Smooth muscle cell (in vitro differentiated cells): ENCODE measurements at regions not wholly inside any gene's neighbourhood (a gene's known extent, or its start where the extent isn't known, plus 50 kb on each side); places are given as distances from the start of the nearest gene placed in this dataset.

Source experiments
- DNase-seq: peaks from one replicate; lab custom pipeline; 2025; ENCODE audit not compliant: unreplicated experiment; lab: John Stamatoyannopoulos, UW
- H2AFZ ChIP-seq: fragments of 200-600 bp; sonication (generic); 2 replicates; pipeline ENCODE4 v1.6.0; 2016; ENCODE audit warnings: antibody characterized with exemption, low read depth, mild to moderate bottlenecking
- H3F3A ChIP-seq: fragments of 200-600 bp; sonication (generic); 2 replicates; pipeline ENCODE4 v1.6.0; 2017; ENCODE audit warnings: antibody characterized with exemption, low read depth
- H3K27ac ChIP-seq: fragments of 200-600 bp; sonication (generic); 2 replicates; pipeline ENCODE4 v1.5.1; 2016; ENCODE audit warnings: low read depth, mild to moderate bottlenecking
- H3K27me3 ChIP-seq: fragments of 200-600 bp; sonication (generic); 2 replicates; pipeline ENCODE4 v1.6.1; 2016; ENCODE audit warnings: low read depth, mild to moderate bottlenecking
- H3K36me3 ChIP-seq: fragments of 200-600 bp; sonication (generic); 2 replicates; pipeline ENCODE4 v1.5.1; 2016; ENCODE audit warnings: low read depth
- H3K4me1 ChIP-seq: fragments of 200-600 bp; sonication (generic); 2 replicates; pipeline ENCODE4 v1.5.1; 2016; ENCODE audit warnings: low read depth
- H3K4me2 ChIP-seq: fragments of 200-600 bp; sonication (generic); 2 replicates; pipeline ENCODE4 v1.6.0; 2016; ENCODE audit warnings: mild to moderate bottlenecking
- H3K4me3 ChIP-seq: fragments of 200-600 bp; sonication (generic); 2 replicates; pipeline ENCODE4 v1.5.1; 2016; ENCODE audit warnings: mild to moderate bottlenecking
- H3K79me2 ChIP-seq: fragments of 200-600 bp; sonication (generic); 2 replicates; pipeline ENCODE4 v1.6.0; 2016; ENCODE audit warnings: low read depth, mild to moderate bottlenecking
- H3K9ac ChIP-seq: fragments of 200-600 bp; sonication (generic); 2 replicates; pipeline ENCODE4 v1.6.0; 2016; ENCODE audit warnings: low read depth
- H3K9me3 ChIP-seq: fragments of 200-600 bp; sonication (generic); replicated peaks from 2 replicates; pipeline ENCODE4 v1.5.1; 2016; ENCODE audit warnings: low read depth
- H4K20me1 ChIP-seq: fragments of 200-600 bp; sonication (generic); 2 replicates; pipeline ENCODE4 v1.6.0; 2016; ENCODE audit warnings: low read depth
- WGBS: methylation state at CpG from one replicate; pipeline ENCODE4 v1.1.7; 2016; ENCODE audit warnings: low lambda C conversion rate; 5-methylcytosine and 5-hydroxymethylcytosine counted together
- TF ChIP-seq, protein P1 (sequence below): fragments of 200-600 bp; sonication (generic); IDR thresholded peaks from 2 replicates; pipeline ENCODE4 v1.5.1; 2017; ENCODE audit warnings: borderline replicate concordance, mild to moderate bottlenecking, antibody characterized with exemption; ENCODE audit not compliant: insufficient read depth, poor library complexity, severe bottlenecking

DNA sequence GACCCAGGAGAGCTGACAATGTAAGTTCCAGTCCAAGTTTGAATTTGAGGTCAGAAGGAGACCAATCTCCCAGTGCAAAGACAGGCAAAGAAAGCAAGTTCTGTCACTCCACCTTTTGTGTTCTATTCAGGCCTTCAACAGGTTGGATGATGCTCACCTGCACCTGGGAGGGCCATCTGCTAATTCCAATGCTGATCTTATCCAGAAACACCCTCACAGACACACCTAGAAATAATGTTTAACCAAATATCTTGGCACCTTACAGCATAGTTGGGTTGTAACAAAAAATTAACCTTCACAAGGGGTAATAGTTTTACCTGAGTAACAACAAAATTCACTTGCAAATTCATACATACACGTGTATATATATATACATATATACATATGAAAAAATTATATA is 190.8 kb downstream of the DIRAS2 start:
- TF ChIP-seq, protein P1, sequence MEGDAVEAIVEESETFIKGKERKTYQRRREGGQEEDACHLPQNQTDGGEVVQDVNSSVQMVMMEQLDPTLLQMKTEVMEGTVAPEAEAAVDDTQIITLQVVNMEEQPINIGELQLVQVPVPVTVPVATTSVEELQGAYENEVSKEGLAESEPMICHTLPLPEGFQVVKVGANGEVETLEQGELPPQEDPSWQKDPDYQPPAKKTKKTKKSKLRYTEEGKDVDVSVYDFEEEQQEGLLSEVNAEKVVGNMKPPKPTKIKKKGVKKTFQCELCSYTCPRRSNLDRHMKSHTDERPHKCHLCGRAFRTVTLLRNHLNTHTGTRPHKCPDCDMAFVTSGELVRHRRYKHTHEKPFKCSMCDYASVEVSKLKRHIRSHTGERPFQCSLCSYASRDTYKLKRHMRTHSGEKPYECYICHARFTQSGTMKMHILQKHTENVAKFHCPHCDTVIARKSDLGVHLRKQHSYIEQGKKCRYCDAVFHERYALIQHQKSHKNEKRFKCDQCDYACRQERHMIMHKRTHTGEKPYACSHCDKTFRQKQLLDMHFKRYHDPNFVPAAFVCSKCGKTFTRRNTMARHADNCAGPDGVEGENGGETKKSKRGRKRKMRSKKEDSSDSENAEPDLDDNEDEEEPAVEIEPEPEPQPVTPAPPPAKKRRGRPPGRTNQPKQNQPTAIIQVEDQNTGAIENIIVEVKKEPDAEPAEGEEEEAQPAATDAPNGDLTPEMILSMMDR = no peak
- WGBS = 0% methylated on average over 1 of the region's 1 CpG
- no peak overlapping the region for H2AFZ ChIP-seq

DNA sequence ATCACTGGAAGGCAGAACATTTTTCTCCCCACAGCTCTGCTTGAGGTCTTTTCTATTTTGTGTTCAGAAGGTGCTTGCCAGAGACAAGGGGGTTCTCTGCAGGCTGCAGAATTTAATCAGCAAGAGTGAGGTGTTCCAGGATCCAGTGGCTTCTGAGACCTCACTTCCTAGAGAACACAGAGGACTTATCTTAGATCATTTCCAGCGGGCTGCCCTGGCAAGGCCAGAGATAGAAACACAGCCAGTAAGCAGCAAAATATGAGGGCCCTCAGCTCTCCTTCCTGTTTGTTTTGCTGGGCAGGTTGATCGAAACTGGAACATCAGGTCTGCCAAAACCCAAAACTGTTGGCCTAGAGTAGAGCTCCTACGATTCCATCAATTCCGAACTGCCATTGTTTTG is 187.3 kb downstream of the DIRAS2 start:
- Histone ChIP-seq H4K20me1 (no peaks in the 10 kb centered on the region), H3K36me3 (no peaks in the 10 kb centered on the region), H3K4me2 (no peak overlapping the region), H3K4me3 (no peak overlapping the region), H3K9me3 (no peaks in the 10 kb centered on the region), H3K27me3 (no peaks in the 10 kb centered on the region), H3K4me1 (peaks cover 8% of the 10 kb centered on the region), H2AFZ (no peak overlapping the region), H3K27ac (no peak overlapping the region), H3F3A (no peaks in the 10 kb centered on the region), H3K79me2 (no peaks in the 10 kb centered on the region), H3K9ac (no peak overlapping the region)
- TF ChIP-seq, protein P1 = no peak
- no peak for DNase-seq
- WGBS = 90% methylated on average over 4 of the region's 4 CpGs

More for the DNA sequence above, 190.8 kb downstream of the DIRAS2 start:
- Histone ChIP-seq H3K27me3 (no peaks in the 10 kb centered on the region), H3K4me1 (no peaks in the 10 kb centered on the region), H3F3A (no peaks in the 10 kb centered on the region), H3K79me2 (no peaks in the 10 kb centered on the region), H3K9ac (no peak overlapping the region), H3K27ac (no peak overlapping the region), H4K20me1 (no peaks in the 10 kb centered on the region), H3K4me2 (no peak overlapping the region), H3K36me3 (no peaks in the 10 kb centered on the region), H3K9me3 (no peaks in the 10 kb centered on the region), H3K4me3 (no peak overlapping the region)
- no peak for DNase-seq

DNA sequence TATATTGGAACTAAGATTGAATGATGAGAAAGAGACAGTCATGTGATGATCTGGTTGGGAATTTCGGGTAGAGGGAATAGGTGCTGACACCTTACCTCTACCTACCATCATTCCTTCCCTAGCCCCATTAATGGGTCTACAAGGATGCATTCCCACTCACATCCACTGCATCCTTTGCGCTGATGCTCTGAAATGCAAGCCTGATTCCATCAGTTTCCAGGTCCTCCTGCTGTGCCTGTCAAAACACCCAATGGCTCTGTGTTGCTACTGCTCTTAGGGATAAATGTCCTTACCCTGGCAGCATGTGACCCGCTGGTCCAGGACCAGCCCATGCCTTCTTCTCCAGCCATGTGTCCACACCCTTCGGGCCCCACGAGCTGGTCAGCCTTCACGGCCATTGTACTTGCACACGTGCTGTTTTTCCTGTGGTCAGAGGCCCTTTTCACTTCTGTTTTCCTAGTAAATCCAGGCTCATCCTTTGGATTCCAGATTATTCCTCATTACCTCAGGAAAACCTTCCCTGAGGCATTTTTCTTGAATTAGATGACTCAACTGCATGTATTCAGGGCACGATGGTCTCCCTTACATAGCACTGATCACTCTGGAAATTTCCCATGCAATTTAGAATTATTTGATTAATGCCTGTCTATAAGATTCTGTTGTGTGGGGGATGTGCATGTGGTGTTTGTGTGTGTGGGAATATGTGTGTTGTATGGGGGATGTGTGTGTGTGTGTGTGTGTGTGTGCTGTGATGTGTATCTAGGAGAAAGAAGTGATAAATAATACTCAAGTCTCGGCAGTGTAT is 185.0 kb downstream of the DIRAS2 start:
- Histone ChIP-seq H4K20me1 (no peaks in the 10 kb centered on the region), H3F3A (no peaks in the 10 kb centered on the region), H3K4me1 (peaks cover 10% of the 10 kb centered on the region), H3K4me2 (no peak overlapping the region), H2AFZ (no peak overlapping the region), H3K27me3 (no peaks in the 10 kb centered on the region), H3K4me3 (no peak overlapping the region), H3K36me3 (no peaks in the 10 kb centered on the region), H3K27ac (no peak overlapping the region), H3K79me2 (no peaks in the 10 kb centered on the region), H3K9ac (no peak overlapping the region), H3K9me3 (no peaks in the 10 kb centered on the region)
- 70% methylated on average over 9 of the region's 9 CpGs for WGBS
- no peak for DNase-seq
- TF ChIP-seq, protein P1 = no peak

DNA sequence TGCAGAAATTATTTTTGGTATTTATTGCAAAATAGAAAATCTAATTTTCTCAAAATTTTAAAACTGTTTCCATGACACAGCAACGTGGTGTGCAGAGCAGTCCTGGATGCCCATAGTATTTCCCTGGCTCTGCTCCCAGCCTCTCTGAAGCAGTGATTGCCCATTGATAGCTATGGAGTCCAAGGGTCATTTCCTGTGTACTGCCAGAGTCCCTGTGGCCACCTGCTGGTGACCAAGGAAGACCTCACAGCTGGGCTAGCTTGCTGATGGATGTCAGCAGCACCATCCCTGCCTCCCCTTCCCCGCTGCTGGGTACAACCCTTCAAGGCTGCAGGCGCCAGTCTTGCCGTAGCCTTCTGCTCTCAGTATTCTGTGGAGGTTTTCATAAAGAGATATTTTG is 184.1 kb downstream of the DIRAS2 start:
- H3K27me3 ChIP-seq = no peaks in the 10 kb centered on the region
- H4K20me1 ChIP-seq = no peaks in the 10 kb centered on the region
- no peak overlapping the region for H3K4me2 ChIP-seq
- H3K36me3 ChIP-seq = no peaks in the 10 kb centered on the region
- no peak for DNase-seq
- H3K79me2 ChIP-seq = no peaks in the 10 kb centered on the region
- H3K4me1 ChIP-seq = peaks cover 10% of the 10 kb centered on the region
- TF ChIP-seq, protein P1 = peak; percentile 7
- H3K27ac ChIP-seq = no peak overlapping the region
- H3K9me3 ChIP-seq = no peaks in the 10 kb centered on the region
- H3K4me3 ChIP-seq = no peak overlapping the region
- H3K9ac ChIP-seq = no peak overlapping the region
- no peaks in the 10 kb centered on the region for H3F3A ChIP-seq
- 90% methylated on average over 4 of the region's 4 CpGs for WGBS
- no peak overlapping the region for H2AFZ ChIP-seq
